ENCODE measurements at regions not wholly inside any gene's neighbourhood (a gene's known extent, or its start where the extent isn't known, plus 50 kb on each side); places are given as distances from the start of the nearest gene placed in this dataset.

- Histone ChIP-seq H3K9me3 (ENCODE audit: control insufficient read depth in 1 of 2, low read length in 2 of 2) (peaks cover 7 to 8% of the 10 kb centered on the region in 2 donors), H3K27ac (ENCODE audit: low read depth, low read length) (no peak overlapping the region), H3K27me3 (ENCODE audit: control insufficient read depth in 1 of 2, insufficient read depth in 2 of 2, low read length in 2 of 2) (no peaks in the 10 kb centered on the region), H3K4me1 (ENCODE audit: control insufficient read depth in 1 of 2, insufficient read depth in 2 of 2, low read length in 2 of 2) (no peaks in the 10 kb centered on the region), H3K9ac (ENCODE audit: low read depth in 1 of 2, low read length in 2 of 2) (no peak overlapping the region), H3K4me3 (ENCODE audit: low read depth in 1 of 2, low read length in 2 of 2) (no peak overlapping the region), H3K36me3 (ENCODE audit: control insufficient read depth in 1 of 2, insufficient read depth in 2 of 2, low read length in 2 of 2) (no peaks in the 10 kb centered on the region)
Observed at GRCh38 chr11:90770007-90770406, 547.2 kb upstream of the CHORDC1 start.

GRCh38 chr11:90766121-90766520 is 543.3 kb upstream of the CHORDC1 start:
- Histone ChIP-seq H3K9me3 (ENCODE audit: control insufficient read depth in 1 of 2, low read length in 2 of 2) (peaks cover 0 to 2% of the 10 kb centered on the region in 2 donors), H3K27ac (ENCODE audit: low read depth, low read length) (no peak overlapping the region), H3K9ac (ENCODE audit: low read depth in 1 of 2, low read length in 2 of 2) (no peak overlapping the region), H3K36me3 (ENCODE audit: control insufficient read depth in 1 of 2, insufficient read depth in 2 of 2, low read length in 2 of 2) (no peaks in the 10 kb centered on the region), H3K4me1 (ENCODE audit: control insufficient read depth in 1 of 2, insufficient read depth in 2 of 2, low read length in 2 of 2) (no peaks in the 10 kb centered on the region), H3K27me3 (ENCODE audit: control insufficient read depth in 1 of 2, insufficient read depth in 2 of 2, low read length in 2 of 2) (no peaks in the 10 kb centered on the region), H3K4me3 (ENCODE audit: low read depth in 1 of 2, low read length in 2 of 2) (no peak overlapping the region)

GRCh38 chr11:90764691-90765090 is 541.8 kb upstream of the CHORDC1 start:
- H3K27me3 ChIP-seq (ENCODE audit: control insufficient read depth in 1 of 2, insufficient read depth in 2 of 2, low read length in 2 of 2), result no peaks in the 10 kb centered on the region
- H3K36me3 ChIP-seq (ENCODE audit: control insufficient read depth in 1 of 2, insufficient read depth in 2 of 2, low read length in 2 of 2), result no peaks in the 10 kb centered on the region
- H3K27ac ChIP-seq (ENCODE audit: low read depth, low read length), result no peak overlapping the region
- H3K4me1 ChIP-seq (ENCODE audit: control insufficient read depth in 1 of 2, insufficient read depth in 2 of 2, low read length in 2 of 2), result no peaks in the 10 kb centered on the region
- no peak overlapping the region for H3K9ac ChIP-seq (ENCODE audit: low read depth in 1 of 2, low read length in 2 of 2)
- peaks cover 0 to 2% of the 10 kb centered on the region in 2 donors for H3K9me3 ChIP-seq (ENCODE audit: control insufficient read depth in 1 of 2, low read length in 2 of 2)
- no peak overlapping the region for H3K4me3 ChIP-seq (ENCODE audit: low read depth in 1 of 2, low read length in 2 of 2)

GRCh38 chr11:90757849-90758494 is 535.1 kb upstream of the CHORDC1 start:
- Histone ChIP-seq H3K9ac (ENCODE audit: low read depth in 1 of 2, low read length in 2 of 2) (no peak overlapping the region), H3K27me3 (ENCODE audit: control insufficient read depth in 1 of 2, insufficient read depth in 2 of 2, low read length in 2 of 2) (no peaks in the 10 kb centered on the region), H3K4me1 (ENCODE audit: control insufficient read depth in 1 of 2, insufficient read depth in 2 of 2, low read length in 2 of 2) (no peaks in the 10 kb centered on the region), H3K9me3 (ENCODE audit: control insufficient read depth in 1 of 2, low read length in 2 of 2) (no peaks in the 10 kb centered on the region), H3K27ac (ENCODE audit: low read depth, low read length) (no peak overlapping the region), H3K4me3 (ENCODE audit: low read depth in 1 of 2, low read length in 2 of 2) (no peak overlapping the region), H3K36me3 (ENCODE audit: control insufficient read depth in 1 of 2, insufficient read depth in 2 of 2, low read length in 2 of 2) (no peaks in the 10 kb centered on the region)

- H3K36me3 ChIP-seq (ENCODE audit: control insufficient read depth in 1 of 2, insufficient read depth in 2 of 2, low read length in 2 of 2), result no peaks in the 10 kb centered on the region
- H3K27ac ChIP-seq (ENCODE audit: low read depth, low read length), result no peak overlapping the region
- no peaks in the 10 kb centered on the region for H3K4me1 ChIP-seq (ENCODE audit: control insufficient read depth in 1 of 2, insufficient read depth in 2 of 2, low read length in 2 of 2)
- no peak overlapping the region for H3K4me3 ChIP-seq (ENCODE audit: low read depth in 1 of 2, low read length in 2 of 2)
- H3K9ac ChIP-seq (ENCODE audit: low read depth in 1 of 2, low read length in 2 of 2), result no peak overlapping the region
- H3K9me3 ChIP-seq (ENCODE audit: control insufficient read depth in 1 of 2, low read length in 2 of 2), result no peaks in the 10 kb centered on the region
- H3K27me3 ChIP-seq (ENCODE audit: control insufficient read depth in 1 of 2, insufficient read depth in 2 of 2, low read length in 2 of 2), result no peaks in the 10 kb centered on the region
Observed at GRCh38 chr11:90756617-90757016, 533.8 kb upstream of the CHORDC1 start.

- H3K27me3 ChIP-seq (ENCODE audit: control insufficient read depth in 1 of 2, insufficient read depth in 2 of 2, low read length in 2 of 2), result no peaks in the 10 kb centered on the region
- no peak overlapping the region for H3K4me3 ChIP-seq (ENCODE audit: low read depth in 1 of 2, low read length in 2 of 2)
- no peaks in the 10 kb centered on the region for H3K4me1 ChIP-seq (ENCODE audit: control insufficient read depth in 1 of 2, insufficient read depth in 2 of 2, low read length in 2 of 2)
- no peaks in the 10 kb centered on the region for H3K36me3 ChIP-seq (ENCODE audit: control insufficient read depth in 1 of 2, insufficient read depth in 2 of 2, low read length in 2 of 2)
- no peak overlapping the region for H3K27ac ChIP-seq (ENCODE audit: low read depth, low read length)
- H3K9me3 ChIP-seq (ENCODE audit: control insufficient read depth in 1 of 2, low read length in 2 of 2), result no peaks in the 10 kb centered on the region
- no peak overlapping the region for H3K9ac ChIP-seq (ENCODE audit: low read depth in 1 of 2, low read length in 2 of 2)
Observed at GRCh38 chr11:90753546-90753945, 530.7 kb upstream of the CHORDC1 start.

- no peaks in the 10 kb centered on the region for H3K36me3 ChIP-seq (ENCODE audit: control insufficient read depth in 1 of 2, insufficient read depth in 2 of 2, low read length in 2 of 2)
- H3K4me3 ChIP-seq (ENCODE audit: low read depth in 1 of 2, low read length in 2 of 2), result no peak overlapping the region
- no peak overlapping the region for H3K9ac ChIP-seq (ENCODE audit: low read depth in 1 of 2, low read length in 2 of 2)
- H3K9me3 ChIP-seq (ENCODE audit: control insufficient read depth in 1 of 2, low read length in 2 of 2), result peaks cover 9 to 18% of the 10 kb centered on the region in 2 donors
- no peak overlapping the region for H3K27ac ChIP-seq (ENCODE audit: low read depth, low read length)
- H3K27me3 ChIP-seq (ENCODE audit: control insufficient read depth in 1 of 2, insufficient read depth in 2 of 2, low read length in 2 of 2), result no peaks in the 10 kb centered on the region
- H3K4me1 ChIP-seq (ENCODE audit: control insufficient read depth in 1 of 2, insufficient read depth in 2 of 2, low read length in 2 of 2), result no peaks in the 10 kb centered on the region
Observed at GRCh38 chr11:90747057-90747456, 524.2 kb upstream of the CHORDC1 start.

- no peaks in the 10 kb centered on the region for H3K27me3 ChIP-seq (ENCODE audit: control insufficient read depth in 1 of 2, insufficient read depth in 2 of 2, low read length in 2 of 2)
- no peak overlapping the region for H3K9ac ChIP-seq (ENCODE audit: low read depth in 1 of 2, low read length in 2 of 2)
- H3K36me3 ChIP-seq (ENCODE audit: control insufficient read depth in 1 of 2, insufficient read depth in 2 of 2, low read length in 2 of 2), result no peaks in the 10 kb centered on the region
- H3K4me3 ChIP-seq (ENCODE audit: low read depth in 1 of 2, low read length in 2 of 2), result no peak overlapping the region
- no peaks in the 10 kb centered on the region for H3K4me1 ChIP-seq (ENCODE audit: control insufficient read depth in 1 of 2, insufficient read depth in 2 of 2, low read length in 2 of 2)
- peaks cover 12 to 19% of the 10 kb centered on the region in 2 donors for H3K9me3 ChIP-seq (ENCODE audit: control insufficient read depth in 1 of 2, low read length in 2 of 2)
- no peak overlapping the region for H3K27ac ChIP-seq (ENCODE audit: low read depth, low read length)
Observed at GRCh38 chr11:90744169-90744568, 521.3 kb upstream of the CHORDC1 start.

- H3K9me3 ChIP-seq (ENCODE audit: control insufficient read depth in 1 of 2, low read length in 2 of 2), result peaks cover 10 to 12% of the 10 kb centered on the region in 2 donors
- H3K27me3 ChIP-seq (ENCODE audit: control insufficient read depth in 1 of 2, insufficient read depth in 2 of 2, low read length in 2 of 2), result no peaks in the 10 kb centered on the region
- no peaks in the 10 kb centered on the region for H3K4me1 ChIP-seq (ENCODE audit: control insufficient read depth in 1 of 2, insufficient read depth in 2 of 2, low read length in 2 of 2)
- H3K4me3 ChIP-seq (ENCODE audit: low read depth in 1 of 2, low read length in 2 of 2), result no peak overlapping the region
- H3K36me3 ChIP-seq (ENCODE audit: control insufficient read depth in 1 of 2, insufficient read depth in 2 of 2, low read length in 2 of 2), result no peaks in the 10 kb centered on the region
- no peak overlapping the region for H3K9ac ChIP-seq (ENCODE audit: low read depth in 1 of 2, low read length in 2 of 2)
- H3K27ac ChIP-seq (ENCODE audit: low read depth, low read length), result no peak overlapping the region
Observed at GRCh38 chr11:90738799-90739198, 516.0 kb upstream of the CHORDC1 start.

GRCh38 chr11:90737444-90738050 is 514.7 kb upstream of the CHORDC1 start:
- Histone ChIP-seq H3K4me3 (ENCODE audit: low read depth in 1 of 2, low read length in 2 of 2) (no peak overlapping the region), H3K9ac (ENCODE audit: low read depth in 1 of 2, low read length in 2 of 2) (no peak overlapping the region), H3K9me3 (ENCODE audit: control insufficient read depth in 1 of 2, low read length in 2 of 2) (peaks cover 7 to 12% of the 10 kb centered on the region in 2 donors), H3K36me3 (ENCODE audit: control insufficient read depth in 1 of 2, insufficient read depth in 2 of 2, low read length in 2 of 2) (no peaks in the 10 kb centered on the region), H3K27me3 (ENCODE audit: control insufficient read depth in 1 of 2, insufficient read depth in 2 of 2, low read length in 2 of 2) (no peaks in the 10 kb centered on the region), H3K27ac (ENCODE audit: low read depth, low read length) (no peak overlapping the region), H3K4me1 (ENCODE audit: control insufficient read depth in 1 of 2, insufficient read depth in 2 of 2, low read length in 2 of 2) (no peaks in the 10 kb centered on the region)

Measured in duodenal mucosa (tissue), 2 donors.